ENCODE measurements at regions not wholly inside any gene's neighbourhood (a gene's known extent, or its start where the extent isn't known, plus 50 kb on each side); places are given as distances from the start of the nearest gene placed in this dataset.

DNA sequence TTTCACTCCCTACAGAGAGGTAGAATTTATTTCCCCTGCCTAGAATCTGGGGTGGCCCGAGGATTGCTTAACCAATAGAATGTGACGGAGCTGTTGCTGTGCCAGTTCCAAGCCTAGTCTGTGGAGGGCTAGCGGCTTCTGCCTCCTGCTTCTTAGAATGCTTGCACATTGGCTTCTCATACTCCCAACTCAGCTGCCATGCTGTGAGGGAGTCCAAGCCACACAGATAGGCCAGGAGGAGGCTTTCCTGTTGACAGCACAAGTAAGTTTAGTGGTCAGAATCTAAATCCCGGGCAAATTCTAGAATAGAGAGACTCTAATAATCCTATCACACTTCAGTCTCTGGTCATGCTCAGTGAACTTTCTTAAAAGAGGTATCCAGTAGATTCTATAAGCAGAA, 57.5 kb upstream of the SNRPB2 start:
- DNase-seq (ENCODE audit: low read depth in 1 of 2, low spot score in 2 of 2) (no peak), FAIRE-seq (no peak)
- Histone ChIP-seq H3K18ac (ENCODE audit: extremely low read depth, low read length) (no peak overlapping the region), H3K56ac (replicated peaks; ENCODE audit: insufficient read length, low read depth, low read length) (no peak overlapping the region), H3K79me2 (ENCODE audit: control insufficient read depth in 1 of 2, insufficient read depth in 2 of 2, low read length in 2 of 2) (no peaks in the 10 kb centered on the region), H3K4me3 (ENCODE audit: extremely low read depth in 1 of 4, insufficient read depth in 2 of 4, low read depth in 3 of 4, low read length in 4 of 4) (no peak overlapping the region), H3K27ac (ENCODE audit: low read depth, low read length) (no peak overlapping the region), H2BK15ac (ENCODE audit: low read length) (no peak overlapping the region), H3K9ac (replicated peaks in 1 of 4; ENCODE audit: extremely low read depth in 1 of 4, low read depth in 3 of 4, low read length in 3 of 4) (no peak overlapping the region), H3K27me3 (replicated peaks in 1 of 4; ENCODE audit: control insufficient read depth in 3 of 4, extremely low read depth in 1 of 4, insufficient read depth in 3 of 4, low read length in 3 of 4) (no peaks in the 10 kb centered on the region), H3K4me2 (ENCODE audit: insufficient read depth in 1 of 2, low read depth in 2 of 2, low read length in 2 of 2) (no peak overlapping the region), H3K23me2 (ENCODE audit: low read depth, low read length) (no peaks in the 10 kb centered on the region), H2BK120ac (replicated peaks; ENCODE audit: low read depth, low read length) (no peak overlapping the region), H2BK20ac (ENCODE audit: low read length) (no peak overlapping the region), H2AK5ac (ENCODE audit: low read depth, low read length) (no peak overlapping the region), H3K23ac (ENCODE audit: insufficient read length) (no peak overlapping the region), H3K36me3 (ENCODE audit: control insufficient read depth in 2 of 4, insufficient read depth in 4 of 4, low read length in 3 of 4) (no peaks in the 10 kb centered on the region), H4K5ac (ENCODE audit: insufficient read length, low read depth, low read length) (no peak overlapping the region), H2BK12ac (ENCODE audit: low read depth, low read length) (no peak overlapping the region), H3K79me1 (ENCODE audit: low read depth, low read length) (no peaks in the 10 kb centered on the region), H4K20me1 (replicated peaks in 1 of 2; ENCODE audit: control insufficient read depth in 1 of 2, insufficient read depth in 2 of 2, low read length in 2 of 2) (no peaks in the 10 kb centered on the region), H2AFZ (ENCODE audit: low read length) (no peak overlapping the region), H3K4ac (replicated peaks; ENCODE audit: insufficient read length, low read depth, low read length) (no peak overlapping the region), H4K91ac (replicated peaks; ENCODE audit: insufficient read length, low read length) (no peak overlapping the region), H3K14ac (ENCODE audit: insufficient read length) (no peak overlapping the region), H3K4me1 (replicated peaks in 1 of 4; ENCODE audit: control insufficient read depth in 3 of 4, insufficient read depth in 4 of 4, low read length in 3 of 4) (no peaks in the 10 kb centered on the region), H3K9me3 (ENCODE audit: insufficient read depth in 2 of 2, low read depth in 1 of 2, low read length in 1 of 2) (no peaks in the 10 kb centered on the region), H2BK5ac (ENCODE audit: low read depth, low read length) (no peak overlapping the region), H4K8ac (ENCODE audit: extremely low read depth, insufficient read depth, low read length) (no peak overlapping the region)
- TF ChIP-seq SIN3A (conservative IDR thresholded peaks at IDR 0.05 in 1 of 2, IDR thresholded peaks at IDR 0.05 in 1 of 2; ENCODE audit: low read depth in 1 of 2, low read length in 2 of 2): no peak
- no peak for TF ChIP-seq RAD21 (IDR thresholded peaks at IDR 0.05 in 1 of 2, conservative IDR thresholded peaks at IDR 0.05 in 1 of 2; ENCODE audit: low read depth in 2 of 2, low read length in 2 of 2)
- TF ChIP-seq JUND (IDR thresholded peaks at IDR 0.05; ENCODE audit: low read length): no peak
- no peak for TF ChIP-seq TAF1 (IDR thresholded peaks at IDR 0.05; ENCODE audit: low read depth, low read length)
- TF ChIP-seq SIX5 (IDR thresholded peaks at IDR 0.05; ENCODE audit: low read depth, low read length): no peak
- TF ChIP-seq SRF (IDR thresholded peaks at IDR 0.05; ENCODE audit: low read depth, low read length): no peak
- no peak for TF ChIP-seq SP4 (IDR thresholded peaks at IDR 0.05; ENCODE audit: low read length)
- 91% methylated on average over 4 of the region's 4 CpGs; no CpG with 5 or more reads in 1 of the 2 experiments for WGBS, 2 experiments (ENCODE audit: extremely low coverage in 1 of 2, insufficient coverage in 1 of 2, insufficient read length in 1 of 2, insufficient replicate concordance in 2 of 2, low coverage in 1 of 2, low lambda C conversion rate in 2 of 2, missing lambda C conversion rate in 1 of 2)
- ChIA-PET POLR2A (ENCODE audit: partially characterized antibody) (no interaction called here), CTCF (ENCODE audit: partially characterized antibody) (interaction anchor here (1.8 kb wide), 1 partner anchor 237 kb away, joined by 3 read pairs; no protein-coding TSS in a partner anchor)
